Muscle of arm (tissue), 1 donor: ENCODE measurements at regions not wholly inside any gene's neighbourhood (a gene's known extent, or its start where the extent isn't known, plus 50 kb on each side); places are given as distances from the start of the nearest gene placed in this dataset.
"Not testable (repeated sequence)": the region's sequence is repeated elsewhere in the genome, so short reads cannot be mapped to it uniquely, and the experiment has no call there.

Experiments used
- DNase-seq: peaks from one replicate; pipeline ENCODE4 v3.0.0-alpha.2; 2013

- DNase-seq, result no peak
Measured at GRCh38 chrX:111041018-111041462, 55.0 kb upstream of the PAK3 start.

GRCh38 chrX:111040377-111041017, 55.5 kb upstream of the PAK3 start:
- no peak for DNase-seq

GRCh38 chrX:111039606-111040005, 56.4 kb upstream of the PAK3 start:
- no peak for DNase-seq

GRCh38 chrX:111035991-111036390, 60.0 kb upstream of the PAK3 start:
- no peak for DNase-seq

- DNase-seq, result peak; percentile 9
Measured at GRCh38 chrX:111035256-111035655, 60.7 kb upstream of the PAK3 start.

GRCh38 chrX:111022998-111023397, 73.0 kb upstream of the PAK3 start:
- not testable (repeated sequence) for DNase-seq

- DNase-seq, result no peak
Measured at GRCh38 chrX:111020283-111020682, 75.7 kb upstream of the PAK3 start.

- no peak for DNase-seq
Measured at GRCh38 chrX:111013778-111014455, 82.1 kb upstream of the PAK3 start.

GRCh38 chrX:111010111-111010510, 85.9 kb upstream of the PAK3 start:
- no peak for DNase-seq

- no peak for DNase-seq
Measured at GRCh38 chrX:111009256-111009655, 86.7 kb upstream of the PAK3 start.

GRCh38 chrX:111008126-111008525, 87.9 kb upstream of the PAK3 start:
- DNase-seq, result no peak

GRCh38 chrX:111007238-111007637, 88.8 kb upstream of the PAK3 start:
- no peak for DNase-seq

- no peak for DNase-seq
Measured at GRCh38 chrX:111006116-111006515, 89.9 kb upstream of the PAK3 start.

- DNase-seq, result no peak
Measured at GRCh38 chrX:111005166-111005565, 90.8 kb upstream of the PAK3 start.

GRCh38 chrX:111003118-111003517, 92.9 kb upstream of the PAK3 start:
- DNase-seq, result no peak

GRCh38 chrX:110992611-110993010, 103.4 kb upstream of the PAK3 start:
- no peak for DNase-seq

- no peak for DNase-seq
Measured at GRCh38 chrX:110989869-110990268, 106.1 kb upstream of the PAK3 start.

- DNase-seq, result no peak
Measured at GRCh38 chrX:110989447-110989846, 106.5 kb upstream of the PAK3 start.

GRCh38 chrX:110987292-110987691, 108.7 kb upstream of the PAK3 start:
- no peak for DNase-seq

GRCh38 chrX:110985470-110985869, 110.5 kb upstream of the PAK3 start:
- DNase-seq, result no peak

- DNase-seq, result no peak
Measured at GRCh38 chrX:110983024-110983423, 113.0 kb upstream of the PAK3 start.

- no peak for DNase-seq
Measured at GRCh38 chrX:110966839-110967238, 129.2 kb upstream of the PAK3 start.

GRCh38 chrX:110966091-110966454, 129.9 kb upstream of the PAK3 start:
- no peak for DNase-seq
